Chondrocyte (in vitro differentiated cells): ENCODE measurements at regions not wholly inside any gene's neighbourhood (a gene's known extent, or its start where the extent isn't known, plus 50 kb on each side); places are given as distances from the start of the nearest gene placed in this dataset.

Experiments
- DNase-seq: peaks from one replicate; pipeline ENCODE4 v3.0.0; 2021; ENCODE audit warnings: mixed read lengths, low spot score
- H3K27ac Mint-ChIP-seq: one replicate; pipeline ENCODE4 v1.8.0; 2021; ENCODE audit warnings: mild to moderate bottlenecking, moderate library complexity, mixed read lengths; ENCODE audit not compliant: unreplicated experiment
- H3K27me3 Mint-ChIP-seq: 2 replicates; pipeline ENCODE4 v1.8.0; 2021; ENCODE audit warnings: low read depth, mixed read lengths
- H3K36me3 Mint-ChIP-seq: 2 replicates; pipeline ENCODE4 v1.8.0; 2021; ENCODE audit warnings: low read depth, mixed read lengths
- H3K4me1 Mint-ChIP-seq: 2 replicates; pipeline ENCODE4 v1.8.0; 2021; ENCODE audit warnings: low read depth, mild to moderate bottlenecking, mixed read lengths
- H3K4me3 Mint-ChIP-seq: one replicate; pipeline ENCODE4 v1.8.0; 2021; ENCODE audit warnings: mild to moderate bottlenecking, moderate library complexity, mixed read lengths; ENCODE audit not compliant: unreplicated experiment
- H3K9me3 Mint-ChIP-seq: 2 replicates; pipeline ENCODE4 v1.8.0; 2021; ENCODE audit warnings: low read depth, mixed read lengths
- TF ChIP-seq, protein P1 (sequence below): fragments of 200-600 bp; sonication (generic); IDR thresholded peaks from 2 replicates; pipeline ENCODE4 v1.5.0; 2021; ENCODE audit warnings: antibody characterized with exemption, mild to moderate bottlenecking, moderate library complexity

DNA sequence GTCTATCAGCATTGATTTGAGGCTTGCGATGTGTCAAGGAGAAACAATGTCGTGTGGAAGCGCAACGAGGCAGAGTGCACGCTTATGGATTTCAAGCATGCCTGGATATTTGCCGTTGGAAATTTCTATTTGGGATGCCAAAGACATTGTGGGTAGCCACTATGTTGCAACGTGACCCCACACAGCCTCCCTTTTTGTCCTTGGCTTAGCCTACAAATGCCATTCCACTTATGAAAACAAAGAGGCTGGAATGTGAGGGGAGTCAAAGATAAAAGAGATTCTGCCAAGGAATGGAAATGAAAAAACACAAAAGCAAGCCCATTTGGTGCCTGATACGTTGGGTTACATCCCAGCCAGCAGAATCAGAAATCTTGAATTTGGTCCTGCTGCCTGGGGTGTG lies 721.2 kb downstream of the GALR1 start:
- Mint-ChIP-seq H3K4me3 (no peak overlapping the region), H3K27me3 (no peaks in the 10 kb centered on the region), H3K27ac (no peak overlapping the region), H3K36me3 (no peaks in the 10 kb centered on the region), H3K9me3 (peaks cover 8% of the 10 kb centered on the region), H3K4me1 (no peaks in the 10 kb centered on the region)
- TF ChIP-seq, protein P1, sequence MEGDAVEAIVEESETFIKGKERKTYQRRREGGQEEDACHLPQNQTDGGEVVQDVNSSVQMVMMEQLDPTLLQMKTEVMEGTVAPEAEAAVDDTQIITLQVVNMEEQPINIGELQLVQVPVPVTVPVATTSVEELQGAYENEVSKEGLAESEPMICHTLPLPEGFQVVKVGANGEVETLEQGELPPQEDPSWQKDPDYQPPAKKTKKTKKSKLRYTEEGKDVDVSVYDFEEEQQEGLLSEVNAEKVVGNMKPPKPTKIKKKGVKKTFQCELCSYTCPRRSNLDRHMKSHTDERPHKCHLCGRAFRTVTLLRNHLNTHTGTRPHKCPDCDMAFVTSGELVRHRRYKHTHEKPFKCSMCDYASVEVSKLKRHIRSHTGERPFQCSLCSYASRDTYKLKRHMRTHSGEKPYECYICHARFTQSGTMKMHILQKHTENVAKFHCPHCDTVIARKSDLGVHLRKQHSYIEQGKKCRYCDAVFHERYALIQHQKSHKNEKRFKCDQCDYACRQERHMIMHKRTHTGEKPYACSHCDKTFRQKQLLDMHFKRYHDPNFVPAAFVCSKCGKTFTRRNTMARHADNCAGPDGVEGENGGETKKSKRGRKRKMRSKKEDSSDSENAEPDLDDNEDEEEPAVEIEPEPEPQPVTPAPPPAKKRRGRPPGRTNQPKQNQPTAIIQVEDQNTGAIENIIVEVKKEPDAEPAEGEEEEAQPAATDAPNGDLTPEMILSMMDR, result no peak
- DNase-seq, result no peak

DNA sequence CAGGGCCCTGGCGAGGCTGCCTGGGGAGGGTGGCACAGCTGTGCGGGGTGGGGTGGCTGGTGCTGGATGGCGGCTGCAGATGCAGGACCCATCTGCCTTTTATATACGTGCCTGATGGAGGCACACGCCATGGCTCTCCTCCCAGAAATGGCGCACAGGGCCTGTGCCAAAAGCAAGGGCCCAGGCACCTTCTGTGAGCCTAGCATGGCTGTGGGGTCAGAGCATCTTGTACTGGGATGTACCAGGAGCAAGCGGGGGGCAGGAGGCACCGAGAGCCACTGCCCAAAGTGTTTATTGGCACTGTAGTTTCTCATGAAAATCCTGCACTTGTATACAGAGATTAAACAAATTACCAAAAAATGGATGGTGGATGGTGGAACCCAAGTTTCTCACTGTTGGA lies 724.1 kb downstream of the GALR1 start:
- DNase-seq, result no peak
- no peaks in the 10 kb centered on the region for H3K36me3 Mint-ChIP-seq
- H3K27ac Mint-ChIP-seq, result no peak overlapping the region
- TF ChIP-seq, protein P1, result no peak
- H3K4me1 Mint-ChIP-seq, result no peaks in the 10 kb centered on the region
- H3K27me3 Mint-ChIP-seq, result no peaks in the 10 kb centered on the region
- peaks cover 27% of the 10 kb centered on the region for H3K9me3 Mint-ChIP-seq
- H3K4me3 Mint-ChIP-seq, result no peak overlapping the region

DNA sequence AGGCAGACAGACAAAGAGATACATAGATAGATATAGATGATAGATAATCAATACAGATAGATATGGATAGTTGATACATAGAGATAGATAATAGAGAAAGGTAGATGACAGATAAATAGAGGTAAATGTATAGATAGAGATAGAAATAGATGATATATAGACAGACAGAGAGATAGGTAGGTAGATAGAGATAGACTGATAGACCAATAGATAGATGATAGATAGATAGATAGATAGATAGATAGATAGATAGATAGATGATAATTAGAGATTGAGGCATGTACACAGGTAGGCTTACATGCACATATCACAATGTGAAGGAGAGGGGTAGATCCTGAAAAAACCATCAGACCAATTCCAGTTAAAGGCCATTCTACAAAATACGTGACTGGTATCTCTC lies 724.7 kb downstream of the GALR1 start:
- Mint-ChIP-seq H3K4me3 (no peak overlapping the region), H3K27me3 (no peaks in the 10 kb centered on the region), H3K9me3 (peaks cover 30% of the 10 kb centered on the region), H3K27ac (no peak overlapping the region), H3K36me3 (no peaks in the 10 kb centered on the region), H3K4me1 (no peaks in the 10 kb centered on the region)
- no peak for DNase-seq
- TF ChIP-seq, protein P1, result no peak

DNA sequence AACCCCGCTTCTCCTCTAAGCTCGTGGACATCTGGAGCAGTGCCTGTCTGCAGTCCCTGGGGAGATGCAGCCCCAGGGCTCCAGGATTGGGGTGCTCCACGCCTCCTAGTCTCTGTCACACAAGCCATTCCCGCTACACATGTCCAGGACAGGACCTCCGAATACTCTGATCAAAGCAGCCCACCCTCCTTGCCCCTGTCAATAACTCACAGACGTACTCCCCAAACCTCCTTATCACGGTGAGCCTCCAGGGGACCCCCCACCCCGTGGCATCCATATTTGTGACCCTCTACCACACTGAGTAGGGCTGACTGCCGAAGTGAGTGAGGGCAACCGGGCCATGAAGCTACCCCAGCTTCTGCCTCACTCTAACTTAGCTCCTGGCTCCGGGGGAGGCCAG lies 727.7 kb downstream of the GALR1 start:
- Mint-ChIP-seq H3K4me3 (no peak overlapping the region), H3K9me3 (peaks cover 35% of the 10 kb centered on the region), H3K27ac (no peak overlapping the region)

DNA sequence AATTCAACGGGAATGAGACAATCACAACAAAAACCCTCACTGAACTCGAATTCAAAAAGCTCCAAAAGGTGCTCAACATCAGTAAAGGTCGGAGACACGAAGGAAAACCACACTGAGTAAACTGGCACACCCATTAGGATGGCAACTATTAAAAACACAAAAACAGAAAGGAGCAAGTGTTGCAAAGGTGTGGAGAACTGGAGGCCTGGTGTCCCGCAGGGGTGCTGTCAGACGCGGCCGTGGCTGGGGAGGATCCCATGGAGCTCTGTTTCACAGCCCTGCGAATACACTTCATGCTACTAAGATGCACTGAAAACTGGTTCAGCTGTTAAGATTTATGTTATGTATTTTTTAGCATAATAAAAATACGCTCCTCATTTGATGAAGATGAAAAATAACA lies 730.6 kb downstream of the GALR1 start:
- no peaks in the 10 kb centered on the region for H3K27me3 Mint-ChIP-seq
- H3K4me1 Mint-ChIP-seq, result no peaks in the 10 kb centered on the region
- no peak overlapping the region for H3K27ac Mint-ChIP-seq
- TF ChIP-seq, protein P1, result no peak
- no peak for DNase-seq
- no peaks in the 10 kb centered on the region for H3K36me3 Mint-ChIP-seq
- peaks cover 35% of the 10 kb centered on the region for H3K9me3 Mint-ChIP-seq
- no peak overlapping the region for H3K4me3 Mint-ChIP-seq

More for the DNA sequence above, 727.7 kb downstream of the GALR1 start:
- no peaks in the 10 kb centered on the region for H3K36me3 Mint-ChIP-seq
- TF ChIP-seq, protein P1, result no peak
- H3K27me3 Mint-ChIP-seq, result no peaks in the 10 kb centered on the region
- DNase-seq, result no peak
- H3K4me1 Mint-ChIP-seq, result no peaks in the 10 kb centered on the region
